VCaP (cell line): ENCODE measurements at regions not wholly inside any gene's neighbourhood (a gene's known extent, or its start where the extent isn't known, plus 50 kb on each side); places are given as distances from the start of the nearest gene placed in this dataset.
"Not testable (repeated sequence)": the region's sequence is repeated elsewhere in the genome, so short reads cannot be mapped to it uniquely, and the experiment has no call there.

Experiments
- H3K27ac ChIP-seq: fragments of 450-650 bp; 2 replicates; pipeline ENCODE4 v1.5.1; 2017
- CTCF ChIP-seq: fragments of 450-650 bp; conservative IDR thresholded peaks from 2 replicates; pipeline ENCODE4 v1.5.1; 2017; ENCODE audit warnings: mild to moderate bottlenecking, moderate library complexity

GRCh38 chr11:109961261-109961660 is 131.9 kb upstream of the ZC3H12C start:
- H3K27ac ChIP-seq: no peak overlapping the region
- TF ChIP-seq CTCF: no peak

GRCh38 chr11:109963101-109963500 is 130.1 kb upstream of the ZC3H12C start:
- TF ChIP-seq CTCF: no peak
- no peak overlapping the region for H3K27ac ChIP-seq

- TF ChIP-seq CTCF: no peak
- no peak overlapping the region for H3K27ac ChIP-seq
Observed at GRCh38 chr11:109964487-109964886, 128.7 kb upstream of the ZC3H12C start.

GRCh38 chr11:109965445-109965844 is 127.7 kb upstream of the ZC3H12C start:
- H3K27ac ChIP-seq: not testable (repeated sequence)

- H3K27ac ChIP-seq: not testable (repeated sequence)
Observed at GRCh38 chr11:109965926-109966325, 127.3 kb upstream of the ZC3H12C start.

GRCh38 chr11:109967136-109967535 is 126.1 kb upstream of the ZC3H12C start:
- not testable (repeated sequence) for H3K27ac ChIP-seq

- TF ChIP-seq CTCF: no peak
Observed at GRCh38 chr11:109968299-109968698, 124.9 kb upstream of the ZC3H12C start.

GRCh38 chr11:109968781-109969180 is 124.4 kb upstream of the ZC3H12C start:
- H3K27ac ChIP-seq: no peak overlapping the region
- TF ChIP-seq CTCF: no peak

More at GRCh38 chr11:109968299-109968698, 124.9 kb upstream of the ZC3H12C start:
- H3K27ac ChIP-seq: no peak overlapping the region

GRCh38 chr11:109970516-109971183 is 122.5 kb upstream of the ZC3H12C start:
- TF ChIP-seq CTCF: no peak

More at GRCh38 chr11:109970516-109971183, 122.5 kb upstream of the ZC3H12C start:
- peak overlapping the region; percentile 33 for H3K27ac ChIP-seq
